Central memory CD8-positive, alpha-beta T cell (primary cell): ENCODE measurements at regions not wholly inside any gene's neighbourhood (a gene's known extent, or its start where the extent isn't known, plus 50 kb on each side); places are given as distances from the start of the nearest gene placed in this dataset.

Experiments
- ATAC-seq: fragments of 150-1000 bp; cut with Tn5 transposase; replicated peaks from 2 replicates; pipeline ENCODE4 v1.10.0; 2022; ENCODE audit warnings: mild to moderate bottlenecking, moderate FRiP score, moderate number of reproducible peaks; ENCODE audit not compliant: poor library complexity, severe bottlenecking; ENCODE audit errors: extremely low read depth
- DNase-seq, 2 donors: peaks; one replicate each; pipeline ENCODE4 v3.0.0; 2021; ENCODE audit warnings: low spot score in 2 of 2
- H3K27ac Mint-ChIP-seq: one replicate; pipeline ENCODE4 v1.8.0; 2022; ENCODE audit warnings: low read depth, mild to moderate bottlenecking, moderate library complexity, mixed read lengths
- H3K27me3 Mint-ChIP-seq: one replicate; pipeline ENCODE4 v1.8.0; 2022; ENCODE audit warnings: mixed read lengths
- H3K36me3 Mint-ChIP-seq: one replicate; pipeline ENCODE4 v1.8.0; 2022; ENCODE audit warnings: mild to moderate bottlenecking, moderate library complexity, mixed read lengths; ENCODE audit not compliant: insufficient read depth
- H3K4me1 Mint-ChIP-seq: one replicate; pipeline ENCODE4 v1.8.0; 2022; ENCODE audit warnings: mixed read lengths
- H3K4me3 Mint-ChIP-seq: one replicate; pipeline ENCODE4 v1.8.0; 2022; ENCODE audit warnings: mild to moderate bottlenecking, moderate library complexity, mixed read lengths
- H3K9me3 Mint-ChIP-seq: one replicate; pipeline ENCODE4 v1.8.0; 2022; ENCODE audit warnings: mixed read lengths

DNA sequence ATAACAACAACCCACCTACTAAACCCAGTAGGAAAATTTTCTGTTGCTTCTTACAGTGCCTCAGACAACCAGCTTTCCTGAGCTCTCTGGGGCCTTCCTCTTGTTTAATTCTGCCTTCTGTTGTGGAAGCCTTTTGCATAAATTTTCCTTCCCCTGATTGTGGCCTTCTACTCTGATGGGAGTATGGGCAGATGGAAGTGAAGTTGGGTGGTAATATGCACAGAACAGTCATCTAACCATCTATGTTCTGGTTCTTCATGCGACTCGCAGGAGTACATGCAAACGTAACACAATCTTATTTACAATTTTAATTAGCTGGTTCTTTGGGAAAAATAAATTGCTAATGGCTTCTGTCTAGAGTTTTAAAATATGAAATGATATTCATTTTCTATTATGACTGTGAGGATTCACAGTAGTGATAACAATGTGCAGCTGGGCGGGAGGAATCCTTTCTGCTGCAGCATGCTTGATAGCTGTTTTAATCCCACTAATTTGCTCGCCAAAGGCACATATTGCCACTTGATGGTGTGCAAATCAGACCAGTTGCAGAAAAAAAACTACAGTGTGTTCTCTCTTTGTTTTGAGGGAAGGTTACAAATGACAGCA, 311.5 kb upstream of the ROPN1 start:
- Mint-ChIP-seq H3K9me3 (peaks cover 11% of the 10 kb centered on the region), H3K36me3 (no peaks in the 10 kb centered on the region), H3K4me3 (no peak overlapping the region), H3K4me1 (no peaks in the 10 kb centered on the region), H3K27ac (no peak overlapping the region), H3K27me3 (peaks cover 52% of the 10 kb centered on the region)
- ATAC-seq (no peak), DNase-seq (no peak)

DNA sequence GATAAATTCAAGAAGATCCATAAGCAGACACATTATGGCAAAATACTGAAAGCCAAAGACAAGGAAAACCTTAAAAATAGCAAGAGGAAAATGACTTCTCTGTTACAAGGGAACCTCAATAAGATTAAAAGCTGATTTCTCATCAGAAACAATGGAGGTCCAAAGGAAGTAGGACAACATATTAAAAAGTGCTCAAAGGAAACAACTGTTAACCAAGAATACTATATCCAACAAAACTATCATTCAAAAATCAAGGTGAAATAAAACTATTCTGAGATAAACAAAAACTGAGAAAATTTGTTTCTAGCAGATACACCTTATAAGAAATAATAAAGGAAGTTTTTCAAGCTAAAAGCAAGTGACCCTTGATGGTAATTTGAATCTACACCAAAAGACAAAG, 314.7 kb upstream of the ROPN1 start:
- Mint-ChIP-seq H3K9me3 (peaks cover 11% of the 10 kb centered on the region), H3K36me3 (no peaks in the 10 kb centered on the region), H3K27me3 (peaks cover 23% of the 10 kb centered on the region), H3K4me3 (no peak overlapping the region), H3K27ac (no peak overlapping the region), H3K4me1 (no peaks in the 10 kb centered on the region)
- ATAC-seq, result no peak
- DNase-seq, result no peak

DNA sequence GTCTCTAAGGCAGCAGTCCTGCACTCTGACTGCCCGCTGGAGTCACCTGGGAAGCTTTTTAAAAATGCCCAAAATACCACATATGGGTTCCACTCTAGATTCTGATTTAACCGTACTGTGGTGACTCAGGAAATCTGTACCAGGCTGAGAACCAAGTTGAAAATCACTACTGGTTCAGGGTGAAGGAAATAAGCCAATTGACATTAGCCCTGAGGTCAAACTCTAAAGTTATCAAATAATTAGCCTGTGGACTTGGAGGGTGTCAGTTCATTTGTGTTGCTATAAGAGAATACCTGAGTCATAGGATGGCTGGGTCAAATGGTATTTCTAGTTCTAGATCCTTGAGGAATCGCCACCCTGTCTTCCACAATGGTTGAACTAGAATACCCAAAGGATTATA, 321.7 kb upstream of the ROPN1 start:
- no peaks in the 10 kb centered on the region for H3K4me1 Mint-ChIP-seq
- peaks cover 17% of the 10 kb centered on the region for H3K27me3 Mint-ChIP-seq
- ATAC-seq (no peak), DNase-seq (no peak)
- H3K4me3 Mint-ChIP-seq, result no peak overlapping the region
- no peaks in the 10 kb centered on the region for H3K36me3 Mint-ChIP-seq
- H3K27ac Mint-ChIP-seq, result no peak overlapping the region
- H3K9me3 Mint-ChIP-seq, result peaks cover 5% of the 10 kb centered on the region

GRCh38 chr3:124315215-124316033, 323.5 kb upstream of the ROPN1 start:
- Mint-ChIP-seq H3K27ac (no peak overlapping the region), H3K9me3 (peaks cover 5% of the 10 kb centered on the region), H3K4me3 (no peak overlapping the region), H3K4me1 (no peaks in the 10 kb centered on the region), H3K36me3 (no peaks in the 10 kb centered on the region), H3K27me3 (peaks cover 17% of the 10 kb centered on the region)
- ATAC-seq (no peak), DNase-seq (no peak)

DNA sequence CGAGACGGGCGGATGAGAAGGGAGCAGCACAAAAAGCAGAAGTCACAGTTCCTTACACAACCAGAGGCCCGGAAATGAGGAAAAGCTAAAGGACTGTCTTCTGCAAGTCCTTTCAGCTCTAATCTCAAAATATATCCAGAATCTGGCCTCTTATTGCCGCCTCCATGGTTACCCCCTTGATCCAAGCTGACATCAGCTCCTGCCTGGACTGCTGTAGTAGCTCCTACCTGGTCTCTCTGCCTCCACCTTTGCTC, 324.0 kb upstream of the ROPN1 start:
- Mint-ChIP-seq H3K27ac (no peak overlapping the region), H3K9me3 (peaks cover 5% of the 10 kb centered on the region), H3K36me3 (no peaks in the 10 kb centered on the region), H3K4me1 (no peaks in the 10 kb centered on the region), H3K4me3 (no peak overlapping the region), H3K27me3 (peaks cover 21% of the 10 kb centered on the region)
- DNase-seq, result no peak
- ATAC-seq, result no peak

- no peak overlapping the region for H3K4me3 Mint-ChIP-seq
- DNase-seq (no peak), ATAC-seq (no peak)
- H3K9me3 Mint-ChIP-seq, result peaks cover 5% of the 10 kb centered on the region
- H3K36me3 Mint-ChIP-seq, result no peaks in the 10 kb centered on the region
- no peak overlapping the region for H3K27ac Mint-ChIP-seq
- peaks cover 38% of the 10 kb centered on the region for H3K27me3 Mint-ChIP-seq
- H3K4me1 Mint-ChIP-seq, result no peaks in the 10 kb centered on the region
Measured at GRCh38 chr3:124318014-124318413, 326.1 kb upstream of the ROPN1 start.

DNA sequence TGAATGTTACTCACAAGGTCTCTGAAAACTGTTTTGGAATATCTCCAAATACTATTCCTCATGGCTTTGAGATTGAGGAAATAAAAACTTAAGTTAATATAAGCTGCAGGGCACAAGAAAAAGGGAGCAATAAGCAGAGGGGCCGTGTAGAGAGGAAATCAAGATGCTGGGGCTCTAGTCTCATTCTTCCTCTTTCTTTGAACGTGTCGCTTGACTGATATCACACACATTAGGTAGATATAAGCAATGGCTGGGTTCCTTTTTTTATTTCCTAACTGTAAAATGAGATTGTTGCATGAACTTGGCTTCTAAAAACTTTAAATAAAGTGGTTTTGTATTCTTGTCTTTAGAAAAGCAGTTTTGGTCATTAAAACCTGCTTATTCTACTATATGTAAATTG, 326.7 kb upstream of the ROPN1 start:
- no peak for ATAC-seq
- Mint-ChIP-seq H3K27ac (no peak overlapping the region), H3K4me3 (no peak overlapping the region)

GRCh38 chr3:124320976-124321375, 329.1 kb upstream of the ROPN1 start:
- H3K4me3 Mint-ChIP-seq, result no peak overlapping the region
- no peaks in the 10 kb centered on the region for H3K4me1 Mint-ChIP-seq
- H3K36me3 Mint-ChIP-seq, result no peaks in the 10 kb centered on the region
- H3K27me3 Mint-ChIP-seq, result peaks cover 66% of the 10 kb centered on the region
- DNase-seq (no peak), ATAC-seq (no peak)
- no peak overlapping the region for H3K27ac Mint-ChIP-seq
- H3K9me3 Mint-ChIP-seq, result no peaks in the 10 kb centered on the region

More for the DNA sequence above, 326.7 kb upstream of the ROPN1 start:
- H3K9me3 Mint-ChIP-seq, result peaks cover 5% of the 10 kb centered on the region
- DNase-seq, result no peak
- peaks cover 45% of the 10 kb centered on the region for H3K27me3 Mint-ChIP-seq
- no peaks in the 10 kb centered on the region for H3K36me3 Mint-ChIP-seq
- H3K4me1 Mint-ChIP-seq, result no peaks in the 10 kb centered on the region

GRCh38 chr3:124322309-124322880, 330.5 kb upstream of the ROPN1 start:
- no peaks in the 10 kb centered on the region for H3K36me3 Mint-ChIP-seq
- H3K27me3 Mint-ChIP-seq, result peaks cover 53% of the 10 kb centered on the region
- H3K9me3 Mint-ChIP-seq, result no peaks in the 10 kb centered on the region
- H3K4me1 Mint-ChIP-seq, result no peaks in the 10 kb centered on the region
- ATAC-seq (no peak), DNase-seq (no peak)
- no peak overlapping the region for H3K4me3 Mint-ChIP-seq
- H3K27ac Mint-ChIP-seq, result no peak overlapping the region

GRCh38 chr3:124322966-124323365, 331.0 kb upstream of the ROPN1 start:
- DNase-seq (no peak), ATAC-seq (no peak)
- H3K4me1 Mint-ChIP-seq, result no peaks in the 10 kb centered on the region
- no peaks in the 10 kb centered on the region for H3K9me3 Mint-ChIP-seq
- H3K27me3 Mint-ChIP-seq, result peaks cover 50% of the 10 kb centered on the region
- no peaks in the 10 kb centered on the region for H3K36me3 Mint-ChIP-seq
- no peak overlapping the region for H3K27ac Mint-ChIP-seq
- H3K4me3 Mint-ChIP-seq, result no peak overlapping the region

DNA sequence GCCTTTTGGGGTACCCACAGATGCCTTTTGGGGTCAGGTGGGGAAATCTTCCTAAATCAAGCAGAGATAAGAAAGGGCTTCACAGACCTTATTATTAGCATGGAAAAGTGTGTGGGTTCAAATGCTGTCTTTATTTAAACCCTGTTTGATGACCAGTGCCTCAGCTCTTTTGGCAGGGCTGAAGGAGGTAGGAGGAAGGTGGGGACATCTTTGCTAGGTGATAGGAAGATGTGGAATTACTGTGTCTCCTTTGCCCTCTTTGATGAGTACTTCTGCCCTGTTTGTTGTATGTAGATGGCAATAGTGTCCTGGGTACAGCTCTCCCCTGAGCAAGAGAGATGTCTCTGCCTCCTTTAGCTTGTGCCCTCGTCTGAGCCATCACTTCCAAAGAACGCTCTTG, 333.3 kb upstream of the ROPN1 start:
- ATAC-seq (no peak), DNase-seq (no peak)
- peaks cover 54% of the 10 kb centered on the region for H3K27me3 Mint-ChIP-seq
- no peak overlapping the region for H3K4me3 Mint-ChIP-seq
- H3K4me1 Mint-ChIP-seq, result no peaks in the 10 kb centered on the region
- H3K27ac Mint-ChIP-seq, result no peak overlapping the region
- no peaks in the 10 kb centered on the region for H3K36me3 Mint-ChIP-seq
- no peaks in the 10 kb centered on the region for H3K9me3 Mint-ChIP-seq

- Mint-ChIP-seq H3K9me3 (no peaks in the 10 kb centered on the region), H3K4me3 (no peak overlapping the region), H3K4me1 (no peaks in the 10 kb centered on the region), H3K27ac (no peak overlapping the region), H3K36me3 (no peaks in the 10 kb centered on the region), H3K27me3 (peaks cover 33% of the 10 kb centered on the region)
- DNase-seq (no peak), ATAC-seq (no peak)
Measured at GRCh38 chr3:124329723-124330122, 337.8 kb upstream of the ROPN1 start.

GRCh38 chr3:124333931-124334640, 342.2 kb upstream of the ROPN1 start:
- no peak overlapping the region for H3K4me3 Mint-ChIP-seq
- H3K27me3 Mint-ChIP-seq, result peaks cover 42% of the 10 kb centered on the region
- H3K36me3 Mint-ChIP-seq, result no peaks in the 10 kb centered on the region
- no peaks in the 10 kb centered on the region for H3K4me1 Mint-ChIP-seq
- no peaks in the 10 kb centered on the region for H3K9me3 Mint-ChIP-seq
- no peak overlapping the region for H3K27ac Mint-ChIP-seq
- no peak for DNase-seq
- no peak for ATAC-seq
